ENCODE measurements at regions not wholly inside any gene's neighbourhood (a gene's known extent, or its start where the extent isn't known, plus 50 kb on each side); places are given as distances from the start of the nearest gene placed in this dataset.

- Histone ChIP-seq H3K79me2 (ENCODE audit: control insufficient read depth, insufficient read depth, low read length) (no peaks in the 10 kb centered on the region), H4K20me1 (ENCODE audit: control insufficient read depth, insufficient read depth, low read length, poor library complexity, severe bottlenecking) (no peaks in the 10 kb centered on the region), H3K27ac (ENCODE audit: low read length in 2 of 2) (no peak overlapping the region), H3K27me3 (replicated peaks in 1 of 4; ENCODE audit: control extremely low read depth in 1 of 4, control insufficient read depth in 3 of 4, insufficient read depth in 4 of 4, low read length in 3 of 4) (no peaks in the 10 kb centered on the region), H3K9me3 (ENCODE audit: control extremely low read depth in 1 of 3, control insufficient read depth in 2 of 3, insufficient read depth in 1 of 3, low read length in 2 of 3) (peaks cover 0 to 30% (median 5%) of the 10 kb centered on the region in 3 donors), H3K9ac (ENCODE audit: low read length) (no peak overlapping the region), H3K4me1 (ENCODE audit: control insufficient read depth in 2 of 2, insufficient read depth in 2 of 2, low read length in 2 of 2) (no peaks in the 10 kb centered on the region), H3K36me3 (replicated peaks in 1 of 2; ENCODE audit: control extremely low read depth in 1 of 2, control insufficient read depth in 1 of 2, extremely low read depth in 1 of 2, insufficient read depth in 2 of 2, low read length in 1 of 2) (no peaks in the 10 kb centered on the region), H2AFZ (ENCODE audit: insufficient read depth, low read depth, low read length, poor library complexity, severe bottlenecking) (no peak overlapping the region), H3K4me3 (ENCODE audit: control extremely low read depth in 1 of 5, extremely low read depth in 1 of 5, insufficient read depth in 1 of 5, low read depth in 2 of 5, low read length in 4 of 5) (no peak overlapping the region), H3K4me2 (replicated peaks; ENCODE audit: low read depth, low read length, poor library complexity, severe bottlenecking) (no peak overlapping the region)
- no CpG with 5 or more reads among the region's 2 CpGs for WGBS (ENCODE audit: insufficient coverage)
- H3K27me3 Mint-ChIP-seq, result no peaks in the 10 kb centered on the region
- H3K9me3 Mint-ChIP-seq (ENCODE audit: insufficient read depth), result peaks cover 12% of the 10 kb centered on the region
- TF ChIP-seq CTCF (IDR thresholded peaks at IDR 0.05) (no peak), EZH2 (IDR thresholded peaks at IDR 0.05; ENCODE audit: borderline replicate concordance, insufficient read depth, low read depth, low read length, poor library complexity, severe bottlenecking) (no peak)
- H3K4me3 Mint-ChIP-seq, result no peak overlapping the region
- intact Hi-C loops (cut with micrococcal nuclease), result no loop called here
- no peak for DNase-seq
- ChIA-PET POLR2A (no interaction called here), CTCF (no interaction called here)
- no peaks in the 10 kb centered on the region for H3K4me1 Mint-ChIP-seq
- H3K27ac Mint-ChIP-seq, result no peak overlapping the region
- no peak for ATAC-seq (ENCODE audit: low read depth)
Measured at GRCh38 chr19:30319411-30319810, 52.8 kb upstream of the ZNF536 start.

DNA sequence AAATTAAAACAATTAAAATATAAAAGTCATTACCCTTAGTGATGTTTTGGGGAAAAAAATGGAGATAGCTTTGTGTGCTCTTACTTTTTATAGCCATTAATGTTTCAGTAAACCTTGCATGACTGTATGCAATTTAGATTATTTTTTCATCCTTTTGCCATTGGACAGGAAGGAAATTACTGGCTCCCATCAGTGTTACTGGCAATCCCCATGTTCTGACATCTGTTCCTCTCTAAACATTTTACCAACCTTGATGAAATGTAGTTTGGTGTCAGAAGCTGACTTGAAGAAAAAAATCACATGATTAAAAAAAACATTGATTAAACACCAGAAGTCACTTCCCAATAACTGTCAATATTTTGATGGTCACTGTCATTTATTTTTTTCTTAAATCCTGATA lies 52.3 kb upstream of the ZNF536 start:
- peaks cover 0 to 27% (median 5%) of the 10 kb centered on the region in 3 donors for H3K9me3 ChIP-seq (ENCODE audit: control extremely low read depth in 1 of 3, control insufficient read depth in 2 of 3, insufficient read depth in 1 of 3, low read length in 2 of 3)
- no peaks in the 10 kb centered on the region for H4K20me1 ChIP-seq (ENCODE audit: control insufficient read depth, insufficient read depth, low read length, poor library complexity, severe bottlenecking)
- H3K27ac ChIP-seq (ENCODE audit: low read length in 2 of 2), result no peak overlapping the region
- DNase-seq (no peak), ATAC-seq (ENCODE audit: low read depth) (no peak)
- H2AFZ ChIP-seq (ENCODE audit: insufficient read depth, low read depth, low read length, poor library complexity, severe bottlenecking), result no peak overlapping the region
- CTCF ChIA-PET, result no interaction called here
- TF ChIP-seq EZH2 (IDR thresholded peaks at IDR 0.05; ENCODE audit: borderline replicate concordance, insufficient read depth, low read depth, low read length, poor library complexity, severe bottlenecking), result no peak
- no peak for TF ChIP-seq CTCF (IDR thresholded peaks at IDR 0.05)
- no peak overlapping the region for H3K9ac ChIP-seq (ENCODE audit: low read length)
- Mint-ChIP-seq H3K4me1 (no peaks in the 10 kb centered on the region), H3K27ac (no peak overlapping the region), H3K27me3 (no peaks in the 10 kb centered on the region), H3K4me3 (no peak overlapping the region), H3K9me3 (ENCODE audit: insufficient read depth) (peaks cover 12% of the 10 kb centered on the region)
- H3K4me1 ChIP-seq (ENCODE audit: control insufficient read depth in 2 of 2, insufficient read depth in 2 of 2, low read length in 2 of 2), result no peaks in the 10 kb centered on the region
- H3K4me3 ChIP-seq (ENCODE audit: control extremely low read depth in 1 of 5, extremely low read depth in 1 of 5, insufficient read depth in 1 of 5, low read depth in 2 of 5, low read length in 4 of 5), result no peak overlapping the region
- intact Hi-C loops (cut with micrococcal nuclease), result no loop called here
- POLR2A ChIA-PET, result no interaction called here
- no peaks in the 10 kb centered on the region for H3K79me2 ChIP-seq (ENCODE audit: control insufficient read depth, insufficient read depth, low read length)
- no peaks in the 10 kb centered on the region for H3K36me3 ChIP-seq (replicated peaks in 1 of 2; ENCODE audit: control extremely low read depth in 1 of 2, control insufficient read depth in 1 of 2, extremely low read depth in 1 of 2, insufficient read depth in 2 of 2, low read length in 1 of 2)
- no peak overlapping the region for H3K4me2 ChIP-seq (replicated peaks; ENCODE audit: low read depth, low read length, poor library complexity, severe bottlenecking)
- no peaks in the 10 kb centered on the region for H3K27me3 ChIP-seq (replicated peaks in 1 of 4; ENCODE audit: control extremely low read depth in 1 of 4, control insufficient read depth in 3 of 4, insufficient read depth in 4 of 4, low read length in 3 of 4)
